ENCODE measurements at regions not wholly inside any gene's neighbourhood (a gene's known extent, or its start where the extent isn't known, plus 50 kb on each side); places are given as distances from the start of the nearest gene placed in this dataset.

- H3K4me2 ChIP-seq: no peak overlapping the region
- no peak for TF ChIP-seq Cebpa-rat (IDR thresholded peaks at IDR 0.05)
- H3K27me3 ChIP-seq: no peaks in the 10 kb centered on the region
- H3K4me1 ChIP-seq: no peaks in the 10 kb centered on the region
- H3K4me3 ChIP-seq: no peak overlapping the region
- H4K20me1 ChIP-seq: no peaks in the 10 kb centered on the region
- H3K27ac ChIP-seq: no peak overlapping the region
- no peaks in the 10 kb centered on the region for H3K36me3 ChIP-seq
- no peak overlapping the region for H3K9ac ChIP-seq
- H3K9me3 ChIP-seq: no peaks in the 10 kb centered on the region
Measured at GRCh38 chr7:35384761-35385700, 131.1 kb upstream of the TBX20 start.

GRCh38 chr7:35380739-35381224 is 126.9 kb upstream of the TBX20 start:
- Histone ChIP-seq H3K9me3 (no peaks in the 10 kb centered on the region), H3K27ac (no peak overlapping the region)

DNA sequence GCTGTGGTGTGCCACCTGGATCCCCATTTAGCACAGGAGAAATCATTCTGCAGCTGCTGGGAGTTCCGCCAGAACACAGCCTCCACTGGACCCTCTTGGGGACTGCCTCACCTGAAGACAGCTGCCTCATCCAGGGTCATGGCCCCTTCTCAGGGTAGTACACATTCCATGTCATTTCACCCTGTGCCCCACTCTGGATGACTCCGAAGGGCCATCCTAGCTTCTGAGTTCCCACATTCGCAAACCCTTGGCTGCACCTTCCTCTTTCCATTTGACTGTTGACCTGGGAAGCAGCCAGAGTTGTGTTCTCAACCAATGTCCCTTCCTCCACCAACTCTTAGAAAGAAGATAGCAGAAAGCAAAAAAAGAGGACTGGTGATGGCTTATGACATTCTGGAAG is 125.6 kb upstream of the TBX20 start:
- TF ChIP-seq Cebpa-rat (IDR thresholded peaks at IDR 0.05): no peak
- Histone ChIP-seq H4K20me1 (no peaks in the 10 kb centered on the region), H3K27ac (no peak overlapping the region), H3K4me1 (no peaks in the 10 kb centered on the region), H3K36me3 (no peaks in the 10 kb centered on the region), H3K27me3 (no peaks in the 10 kb centered on the region), H3K9me3 (no peaks in the 10 kb centered on the region; the same call in 1 of the 2 replicates), H3K4me2 (no peak overlapping the region), H3K9ac (no peak overlapping the region), H3K4me3 (no peak overlapping the region)

More at GRCh38 chr7:35380739-35381224, 126.9 kb upstream of the TBX20 start:
- H4K20me1 ChIP-seq: no peaks in the 10 kb centered on the region
- no peak overlapping the region for H3K9ac ChIP-seq
- TF ChIP-seq Cebpa-rat (IDR thresholded peaks at IDR 0.05): peak; percentile 88
- H3K27me3 ChIP-seq: no peaks in the 10 kb centered on the region
- H3K36me3 ChIP-seq: no peaks in the 10 kb centered on the region
- no peak overlapping the region for H3K4me2 ChIP-seq
- H3K4me3 ChIP-seq: no peak overlapping the region
- no peaks in the 10 kb centered on the region for H3K4me1 ChIP-seq

DNA sequence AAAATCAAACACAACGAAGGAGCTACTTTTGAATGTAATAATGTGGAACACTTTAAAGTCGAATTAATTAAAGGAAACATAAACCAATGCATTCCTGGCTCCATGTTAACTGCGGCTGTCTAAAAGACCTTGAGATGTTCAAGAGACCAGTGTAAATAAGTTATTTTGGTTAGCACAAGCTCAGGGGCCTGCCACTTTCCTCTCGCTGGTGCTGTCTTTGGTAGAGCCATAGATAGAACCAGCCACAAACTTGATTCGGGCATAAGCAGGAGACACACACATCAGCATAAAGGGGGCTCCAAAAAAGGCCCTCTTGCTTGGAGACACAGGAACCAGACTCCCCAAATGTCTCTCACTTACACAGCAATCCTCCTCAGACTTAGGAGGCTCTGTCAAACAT is 121.6 kb upstream of the TBX20 start:
- TF ChIP-seq Cebpa-rat (IDR thresholded peaks at IDR 0.05): no peak

DNA sequence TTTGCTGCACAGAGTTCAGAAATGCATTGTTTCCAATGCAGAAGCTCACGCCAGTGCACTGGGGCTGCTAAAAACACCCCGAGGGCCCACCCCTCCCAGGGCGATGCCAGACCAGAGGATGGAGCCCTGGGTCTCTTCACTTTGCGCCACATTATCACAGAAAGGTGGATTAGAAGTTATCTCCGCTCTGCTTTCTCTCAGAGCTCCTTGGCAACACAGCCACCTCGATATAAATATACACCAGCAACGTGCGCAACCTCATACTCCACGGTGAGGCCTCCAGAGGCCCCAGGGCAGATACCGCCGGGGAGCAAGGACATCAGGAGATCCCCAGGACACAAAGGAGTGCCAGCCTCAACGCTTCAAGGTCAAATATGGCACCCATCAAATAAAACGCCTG is 121.0 kb upstream of the TBX20 start:
- Histone ChIP-seq H3K4me2 (no peak overlapping the region), H3K9ac (no peak overlapping the region), H3K9me3 (peaks cover 3% of the 10 kb centered on the region; the same call in 1 of the 2 replicates), H3K4me1 (no peaks in the 10 kb centered on the region), H3K27me3 (no peaks in the 10 kb centered on the region), H3K27ac (no peak overlapping the region), H3K36me3 (no peaks in the 10 kb centered on the region), H3K4me3 (no peak overlapping the region), H4K20me1 (no peaks in the 10 kb centered on the region)
- no peak for TF ChIP-seq Cebpa-rat (IDR thresholded peaks at IDR 0.05)

More for the DNA sequence above, 121.6 kb upstream of the TBX20 start:
- Histone ChIP-seq H3K4me3 (no peak overlapping the region), H3K36me3 (no peaks in the 10 kb centered on the region), H3K27me3 (no peaks in the 10 kb centered on the region), H3K4me1 (no peaks in the 10 kb centered on the region), H3K27ac (no peak overlapping the region), H4K20me1 (no peaks in the 10 kb centered on the region), H3K9ac (no peak overlapping the region), H3K9me3 (peaks cover 3% of the 10 kb centered on the region; the same call in 1 of the 2 replicates), H3K4me2 (no peak overlapping the region)

DNA sequence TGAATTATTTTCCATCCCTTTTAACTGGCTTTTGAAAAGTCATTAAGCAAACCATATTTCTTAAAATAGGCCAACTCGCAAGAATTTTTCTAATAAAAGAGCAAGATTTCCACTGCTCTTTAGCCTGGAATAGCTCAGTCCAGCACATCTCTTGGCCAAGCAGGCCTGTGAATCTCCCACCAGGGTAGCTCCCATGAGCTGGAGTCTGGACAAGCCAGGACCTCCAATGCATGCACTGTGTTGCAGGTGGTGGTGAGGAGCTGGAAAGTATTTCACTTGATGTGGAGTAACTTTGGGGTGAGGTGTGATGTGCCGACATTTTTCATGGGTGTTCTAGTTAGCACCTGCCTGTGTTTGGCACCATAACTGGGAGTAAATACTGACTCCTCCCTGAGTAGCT is 117.3 kb upstream of the TBX20 start:
- H3K36me3 ChIP-seq: no peaks in the 10 kb centered on the region

DNA sequence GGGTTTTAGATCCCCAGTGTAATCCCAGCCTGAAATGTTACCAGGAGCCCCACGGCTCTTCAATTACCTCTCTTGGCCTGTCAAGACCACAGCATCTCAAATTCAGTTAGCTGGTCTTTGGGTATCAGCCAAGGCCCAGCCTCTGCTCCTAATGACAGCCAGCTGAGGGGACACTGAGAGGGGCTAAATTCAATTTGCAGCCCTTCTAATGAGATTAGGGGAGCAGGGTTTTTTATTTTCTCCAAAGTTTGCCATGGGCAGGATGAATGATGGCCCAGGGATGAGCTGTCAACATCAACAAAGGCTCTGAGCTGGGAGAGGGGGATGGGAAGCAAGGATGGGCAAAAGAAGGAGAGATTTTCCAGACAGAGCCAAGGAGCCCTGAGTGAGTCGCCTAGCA is 116.8 kb upstream of the TBX20 start:
- H3K36me3 ChIP-seq: no peaks in the 10 kb centered on the region
- H3K4me3 ChIP-seq: no peak overlapping the region
- no peak overlapping the region for H3K27ac ChIP-seq
- H3K27me3 ChIP-seq: no peaks in the 10 kb centered on the region
- no peaks in the 10 kb centered on the region for H3K4me1 ChIP-seq
- no peaks in the 10 kb centered on the region for H4K20me1 ChIP-seq
- H3K9ac ChIP-seq: no peak overlapping the region
- H3K9me3 ChIP-seq: peaks cover 3% of the 10 kb centered on the region; the same call in 1 of the 2 replicates
- TF ChIP-seq Cebpa-rat (IDR thresholded peaks at IDR 0.05): no peak
- H3K4me2 ChIP-seq: no peak overlapping the region

More for the DNA sequence above, 117.3 kb upstream of the TBX20 start:
- Histone ChIP-seq H3K4me1 (no peaks in the 10 kb centered on the region), H3K4me3 (no peak overlapping the region), H3K27ac (no peak overlapping the region), H4K20me1 (no peaks in the 10 kb centered on the region), H3K4me2 (no peak overlapping the region), H3K9me3 (peaks cover 3% of the 10 kb centered on the region; the same call in 1 of the 2 replicates), H3K27me3 (no peaks in the 10 kb centered on the region), H3K9ac (no peak overlapping the region)
- no peak for TF ChIP-seq Cebpa-rat (IDR thresholded peaks at IDR 0.05)

GRCh38 chr7:35366167-35367155 is 112.6 kb upstream of the TBX20 start:
- Histone ChIP-seq H3K27me3 (no peaks in the 10 kb centered on the region), H3K9ac (no peak overlapping the region), H3K9me3 (0 out of 2 replicates have a peak, but pooled peaks cover 4% of the 10 kb centered on the region), H4K20me1 (no peaks in the 10 kb centered on the region), H3K27ac (no peak overlapping the region), H3K4me2 (no peak overlapping the region), H3K4me3 (no peak overlapping the region), H3K36me3 (no peaks in the 10 kb centered on the region), H3K4me1 (no peaks in the 10 kb centered on the region)
- no peak for TF ChIP-seq Cebpa-rat (IDR thresholded peaks at IDR 0.05)

DNA sequence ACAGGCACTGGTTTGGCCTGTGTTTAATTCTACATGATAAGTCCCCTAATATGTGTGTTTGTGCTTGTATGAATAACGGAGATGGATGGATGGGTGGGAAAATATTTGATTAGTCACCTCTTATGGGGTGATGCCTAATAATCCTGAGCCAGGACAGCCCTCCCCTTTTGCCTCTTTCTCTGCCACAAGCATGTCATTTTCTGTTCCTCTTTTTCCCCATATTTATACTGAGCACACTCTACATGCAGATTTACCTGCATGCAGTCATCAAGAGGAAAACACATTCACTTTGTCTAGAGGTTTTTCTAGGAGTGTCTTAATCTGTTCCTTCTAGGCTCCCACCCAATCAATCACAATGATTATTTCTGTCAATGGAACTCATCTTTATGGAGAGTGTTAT is 111.6 kb upstream of the TBX20 start:
- Histone ChIP-seq H3K4me1 (no peaks in the 10 kb centered on the region), H4K20me1 (no peaks in the 10 kb centered on the region), H3K4me3 (no peak overlapping the region), H3K36me3 (no peaks in the 10 kb centered on the region), H3K27me3 (no peaks in the 10 kb centered on the region), H3K9me3 (0 out of 2 replicates have a peak, but pooled peaks cover 4% of the 10 kb centered on the region), H3K4me2 (no peak overlapping the region), H3K27ac (no peak overlapping the region), H3K9ac (no peak overlapping the region)
- no peak for TF ChIP-seq Cebpa-rat (IDR thresholded peaks at IDR 0.05)

All from BLaER1 (cell line).